Epithelial cell of esophagus (primary cell): ENCODE measurements at regions not wholly inside any gene's neighbourhood (a gene's known extent, or its start where the extent isn't known, plus 50 kb on each side); places are given as distances from the start of the nearest gene placed in this dataset.

Experiments
- DNase-seq: peaks from one replicate; pipeline ENCODE4 v3.0.0; 2010; ENCODE audit warnings: low read depth
- H3K4me3 ChIP-seq: 2 replicates; pipeline ENCODE4 v1.5.1; 2011; ENCODE audit warnings: mild to moderate bottlenecking, low read length, control low read depth
- CTCF ChIP-seq: IDR thresholded peaks from 2 replicates; pipeline ENCODE4 v1.5.1; 2011; ENCODE audit warnings: low read depth, mild to moderate bottlenecking, low read length, control low read depth, inconsistent platforms; ENCODE audit not compliant: insufficient read depth; ENCODE audit errors: missing control alignments

- no peak overlapping the region for H3K4me3 ChIP-seq
- DNase-seq: no peak
- TF ChIP-seq CTCF: no peak
These were observed 299.4 kb downstream of the PARP8 start for GRCh38 chr5:50965654-50966375.

GRCh38 chr5:50967009-50967562 is 300.6 kb downstream of the PARP8 start:
- DNase-seq: no peak
- H3K4me3 ChIP-seq: no peak overlapping the region
- no peak for TF ChIP-seq CTCF

- no peak for TF ChIP-seq CTCF
- H3K4me3 ChIP-seq: peak overlapping the region; percentile 7
- DNase-seq: no peak
These were observed 301.3 kb downstream of the PARP8 start for GRCh38 chr5:50967563-50968355.

GRCh38 chr5:50968356-50969149 is 302.1 kb downstream of the PARP8 start:
- H3K4me3 ChIP-seq: no peak overlapping the region
- DNase-seq: no peak
- no peak for TF ChIP-seq CTCF

GRCh38 chr5:50969151-50970031 is 303.0 kb downstream of the PARP8 start:
- H3K4me3 ChIP-seq: peak overlapping the region; percentile 16
- TF ChIP-seq CTCF: no peak
- DNase-seq: no peak

GRCh38 chr5:50975840-50976239 is 309.4 kb downstream of the PARP8 start:
- no peak overlapping the region for H3K4me3 ChIP-seq
- DNase-seq: no peak
- TF ChIP-seq CTCF: no peak
